ENCODE measurements at regions not wholly inside any gene's neighbourhood (a gene's known extent, or its start where the extent isn't known, plus 50 kb on each side); places are given as distances from the start of the nearest gene placed in this dataset.
"Not testable (repeated sequence)": the region's sequence is repeated elsewhere in the genome, so short reads cannot be mapped to it uniquely, and the experiment has no call there.

DNA sequence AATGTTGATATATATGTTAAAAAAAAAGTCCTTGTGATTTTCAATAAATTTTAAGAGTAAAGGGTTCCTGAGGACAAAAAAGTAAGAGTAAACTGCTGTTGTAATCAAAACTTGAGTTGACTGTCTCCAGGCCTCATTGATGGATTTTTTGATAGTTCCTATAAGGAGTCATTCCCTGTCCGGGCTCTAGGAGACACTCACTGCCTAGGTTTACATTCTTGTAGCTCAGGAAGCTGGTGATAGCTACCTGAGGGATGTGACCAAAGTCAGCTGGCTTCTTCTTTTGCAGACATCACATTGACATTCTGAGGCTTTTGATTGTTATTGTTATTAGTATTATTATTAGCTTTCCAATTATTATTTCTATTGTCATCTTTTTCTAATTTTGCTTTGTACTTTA lies 116.5 kb upstream of the FBXL7 start:
- no peak for DNase-seq

DNA sequence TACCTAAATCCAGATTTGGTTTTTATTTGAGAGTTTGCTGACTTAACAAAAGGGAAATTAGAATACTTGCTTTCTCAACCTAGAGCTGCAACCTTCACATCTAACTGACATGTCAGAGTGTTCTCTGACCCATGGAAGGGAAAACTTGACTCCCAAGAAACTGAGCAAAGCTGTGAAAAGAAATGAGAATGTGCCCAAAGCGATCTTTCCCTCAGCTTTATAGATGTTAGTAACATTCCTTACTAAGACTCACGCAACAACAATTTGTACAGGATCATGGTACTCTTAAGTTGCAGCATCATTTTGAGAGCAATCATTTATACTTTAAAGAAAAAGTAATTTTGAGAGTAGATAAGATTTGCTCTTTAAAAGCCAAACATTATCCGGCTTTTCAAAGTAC lies 117.0 kb upstream of the FBXL7 start:
- DNase-seq: no peak

DNA sequence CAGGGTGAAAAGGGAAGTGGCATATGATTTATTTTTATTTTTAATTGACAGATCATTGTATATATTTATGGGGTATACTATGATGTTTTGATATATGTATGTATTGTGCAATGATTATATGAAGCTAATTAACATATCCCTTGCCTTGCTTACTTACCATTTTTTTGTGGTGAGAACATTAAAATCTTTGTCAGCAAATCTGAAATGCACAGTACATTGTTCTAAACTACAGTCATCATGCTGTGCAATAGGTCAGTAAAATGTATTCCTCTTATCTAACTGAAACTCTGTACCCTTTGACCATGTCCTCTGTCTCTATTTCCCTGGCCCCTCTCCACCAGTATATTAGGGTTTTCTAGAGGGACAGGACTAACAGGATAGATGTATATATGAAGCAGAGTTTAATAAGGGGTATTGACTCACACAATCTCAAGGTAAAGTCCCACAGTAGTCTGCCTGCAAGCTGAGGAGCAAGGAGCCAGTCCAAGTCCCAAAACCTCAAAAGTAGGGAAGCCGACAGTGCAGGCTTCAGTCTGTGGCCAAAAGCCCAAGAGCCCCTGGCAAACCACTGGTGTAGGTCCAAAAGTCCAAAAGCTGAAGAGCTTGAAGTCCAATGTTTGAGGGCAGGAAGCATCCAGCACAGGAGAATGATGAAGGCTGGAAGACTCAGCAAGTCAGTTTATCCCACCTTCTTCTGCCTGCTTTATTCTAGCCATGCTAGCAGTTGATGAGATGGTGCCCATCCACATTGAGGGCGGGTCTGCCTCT lies 122.2 kb upstream of the FBXL7 start:
- no peak for DNase-seq

DNA sequence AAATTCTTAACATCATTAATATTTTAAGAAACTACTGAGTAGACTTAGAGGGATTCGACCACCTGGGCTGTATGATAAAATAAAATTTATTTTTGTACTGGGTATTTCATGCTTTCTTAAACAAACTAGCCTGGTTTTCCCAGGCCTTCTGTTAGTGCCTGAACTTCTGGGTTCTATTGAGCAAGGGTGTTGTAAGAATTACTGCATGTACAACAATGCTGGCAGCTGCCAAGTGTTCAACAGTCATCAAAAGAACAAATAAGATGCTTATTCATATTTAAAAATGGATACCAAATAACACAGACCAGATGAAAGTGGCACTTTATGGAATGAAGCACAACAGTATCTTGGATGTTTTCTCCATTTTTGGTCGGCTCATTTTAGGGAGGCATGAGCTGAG lies 123.2 kb upstream of the FBXL7 start:
- DNase-seq: no peak

- no peak for DNase-seq
Measured at GRCh38 chr5:15376088-15376487, 123.9 kb upstream of the FBXL7 start.

- no peak for DNase-seq
Measured at GRCh38 chr5:15375559-15375958, 124.4 kb upstream of the FBXL7 start.

- no peak for DNase-seq
Measured at GRCh38 chr5:15374886-15375285, 125.1 kb upstream of the FBXL7 start.

GRCh38 chr5:15373151-15373550 lies 126.8 kb upstream of the FBXL7 start:
- no peak for DNase-seq

DNA sequence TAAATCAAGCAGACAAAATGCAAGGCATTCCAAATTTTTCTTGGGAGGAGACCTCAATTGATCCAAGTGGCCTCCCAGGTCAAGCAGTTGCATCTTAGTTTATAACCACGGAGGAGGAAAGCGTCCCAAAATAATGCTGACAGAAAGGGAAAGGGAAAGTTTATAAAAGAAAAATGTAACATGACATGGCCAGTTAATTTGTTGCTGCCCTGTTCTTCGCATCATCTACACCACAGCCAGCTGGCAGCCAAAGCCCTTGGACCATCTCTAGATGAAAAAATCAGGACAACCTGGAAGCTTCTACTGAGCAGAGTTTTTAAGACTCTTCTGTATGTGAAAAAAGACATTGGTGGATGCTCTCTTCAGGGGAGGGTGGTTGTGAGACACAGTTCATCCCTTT lies 128.8 kb upstream of the FBXL7 start:
- no peak for DNase-seq

GRCh38 chr5:15368835-15369234 lies 131.1 kb upstream of the FBXL7 start:
- DNase-seq: no peak

DNA sequence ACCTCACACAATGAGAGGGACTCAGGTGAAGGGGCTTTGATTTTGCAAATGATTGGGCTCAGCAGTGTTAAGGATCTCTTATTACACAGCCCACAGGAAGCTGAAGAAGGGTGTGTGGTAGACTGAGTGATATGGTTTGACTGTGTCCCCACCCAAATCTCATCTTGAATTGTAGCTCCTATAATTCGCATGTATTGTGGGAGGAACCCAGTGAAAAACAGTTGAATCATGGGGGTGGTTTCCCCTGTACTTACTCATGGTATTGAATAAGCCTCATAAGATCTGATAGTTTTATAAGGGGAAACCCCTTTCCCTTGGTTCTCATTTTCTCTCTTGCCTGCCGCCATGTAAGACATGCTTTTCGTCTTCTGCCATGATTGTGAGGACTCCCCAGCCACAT lies 132.5 kb upstream of the FBXL7 start:
- no peak for DNase-seq

DNA sequence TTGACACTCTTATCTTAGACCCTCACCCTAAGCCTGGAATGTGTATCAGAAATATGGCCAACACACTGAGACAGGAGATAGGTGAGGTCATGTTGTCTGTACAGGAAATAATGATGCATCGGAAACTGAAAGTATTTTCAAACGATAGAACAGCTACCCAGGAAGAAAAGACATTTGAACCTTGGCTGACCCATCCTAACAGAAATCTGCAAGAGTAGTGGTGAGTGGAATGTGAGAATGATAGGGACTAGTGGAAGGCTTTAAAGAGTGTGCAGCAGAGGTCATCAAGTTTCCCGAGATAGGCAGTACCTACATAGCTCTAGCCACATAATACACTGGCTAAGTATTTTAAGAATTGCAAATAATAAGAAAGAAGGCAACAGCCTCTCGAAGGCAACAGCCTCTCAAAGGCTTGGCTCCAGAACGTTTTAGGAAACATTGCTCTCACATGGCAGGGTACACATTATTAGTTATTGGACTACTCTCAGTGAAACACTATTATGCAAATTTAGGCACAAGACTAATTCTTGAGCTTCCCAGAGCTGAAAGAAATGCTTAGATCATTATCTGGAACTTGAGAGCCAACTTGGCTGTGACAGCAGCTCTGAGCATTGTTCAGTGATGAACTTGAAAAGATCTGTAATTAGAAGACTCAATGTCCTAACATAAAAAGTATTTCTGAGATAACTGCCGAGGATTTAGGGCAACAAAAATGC lies 133.1 kb upstream of the FBXL7 start:
- no peak for DNase-seq

GRCh38 chr5:15365070-15365469 lies 134.9 kb upstream of the FBXL7 start:
- DNase-seq: no peak

DNA sequence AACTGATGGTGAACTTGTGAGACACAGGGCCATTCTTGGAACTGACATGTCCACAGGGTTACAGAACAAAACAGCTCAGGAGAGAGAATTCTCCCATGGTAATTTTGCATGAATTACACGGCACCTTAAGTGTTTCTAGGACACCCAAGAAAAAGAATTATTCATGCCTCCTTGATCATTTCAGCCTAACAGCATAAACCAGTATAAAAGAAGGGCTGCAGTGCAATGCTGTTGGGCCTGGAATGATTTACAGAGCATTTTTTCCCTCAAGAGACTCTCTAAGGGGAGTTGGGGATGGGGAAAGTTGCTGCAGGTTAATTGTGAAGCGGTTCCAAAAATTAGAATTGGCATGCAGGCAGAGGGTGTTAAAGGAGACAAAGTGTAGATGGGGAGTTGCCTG lies 136.4 kb upstream of the FBXL7 start:
- DNase-seq: no peak

GRCh38 chr5:15357092-15357453 lies 142.9 kb upstream of the FBXL7 start:
- DNase-seq: not testable (repeated sequence)

- DNase-seq: not testable (repeated sequence)
Measured at GRCh38 chr5:15356308-15357091, 143.5 kb upstream of the FBXL7 start.

DNA sequence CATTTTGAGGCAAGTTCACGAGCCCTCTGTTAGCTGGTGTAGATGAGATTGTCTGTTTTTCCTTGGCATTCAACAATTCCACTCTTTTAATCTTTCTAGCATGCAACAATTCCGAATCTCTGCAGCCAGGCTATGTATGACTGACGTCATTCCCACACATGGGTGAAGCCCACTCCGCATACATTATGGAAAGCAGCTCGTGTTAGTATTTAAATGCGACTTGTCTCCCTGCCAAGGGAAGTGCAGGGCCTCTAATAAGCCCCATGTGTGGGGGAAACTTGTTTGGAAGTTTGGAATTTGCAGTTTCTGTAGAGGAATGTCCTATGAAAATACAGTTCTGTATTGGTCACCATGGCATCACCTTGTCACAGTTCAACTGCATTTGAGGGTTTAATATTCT lies 146.0 kb upstream of the FBXL7 start:
- no peak for DNase-seq

- DNase-seq: no peak
Measured at GRCh38 chr5:15353086-15353645, 146.8 kb upstream of the FBXL7 start.

DNA sequence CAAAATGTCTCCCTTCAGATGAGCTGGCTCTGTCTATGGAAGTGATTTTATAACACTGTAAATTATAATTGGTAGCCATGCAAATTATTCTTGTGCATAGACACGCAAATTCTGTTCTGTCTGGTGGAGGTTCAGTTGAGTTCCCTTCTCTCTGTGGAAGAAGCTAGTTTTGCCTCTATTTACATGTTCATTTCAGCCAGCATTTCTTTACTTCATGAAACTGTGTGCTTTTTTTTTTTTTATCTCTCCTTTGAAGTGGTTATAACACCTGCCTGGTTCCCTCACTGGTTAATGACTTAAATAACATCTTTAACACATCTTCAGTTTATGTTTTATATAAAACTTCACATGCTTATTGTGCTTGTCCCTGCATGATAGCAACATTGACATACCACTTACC lies 149.4 kb upstream of the FBXL7 start:
- no peak for DNase-seq

DNA sequence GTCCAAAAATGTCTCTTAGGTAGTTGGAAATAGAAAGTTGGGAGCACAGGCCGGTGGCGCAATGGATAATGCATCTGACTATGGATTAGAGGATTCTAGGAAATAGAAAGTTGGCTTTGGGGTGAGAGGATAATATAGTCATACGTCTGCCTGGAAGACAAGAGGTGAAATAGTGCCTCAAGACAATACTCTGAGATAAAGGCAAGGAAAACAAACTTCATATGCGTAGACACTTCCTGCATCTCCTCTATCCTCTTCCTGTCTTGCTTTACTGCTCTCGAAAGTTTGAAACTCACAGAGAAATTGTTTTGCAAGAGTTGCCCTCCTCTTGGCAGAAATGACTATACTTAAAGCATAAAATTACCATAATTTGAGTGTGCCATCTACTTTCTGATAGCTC lies 153.2 kb upstream of the FBXL7 start:
- DNase-seq: no peak

GRCh38 chr5:15344954-15345353 lies 155.0 kb upstream of the FBXL7 start:
- no peak for DNase-seq

- DNase-seq: no peak
Measured at GRCh38 chr5:15338546-15338945, 161.4 kb upstream of the FBXL7 start.

- no peak for DNase-seq
Measured at GRCh38 chr5:15334551-15335266, 165.3 kb upstream of the FBXL7 start.
